GM12874 (cell line): ENCODE measurements at regions not wholly inside any gene's neighbourhood (a gene's known extent, or its start where the extent isn't known, plus 50 kb on each side); places are given as distances from the start of the nearest gene placed in this dataset.

Source experiments
- TF ChIP-seq, protein P1 (sequence below): IDR thresholded peaks from 2 replicates; pipeline ENCODE4 v1.5.1; 2011; ENCODE audit warnings: low read depth, mild to moderate bottlenecking, control low read depth, low read length, moderate library complexity; ENCODE audit not compliant: insufficient read depth

DNA sequence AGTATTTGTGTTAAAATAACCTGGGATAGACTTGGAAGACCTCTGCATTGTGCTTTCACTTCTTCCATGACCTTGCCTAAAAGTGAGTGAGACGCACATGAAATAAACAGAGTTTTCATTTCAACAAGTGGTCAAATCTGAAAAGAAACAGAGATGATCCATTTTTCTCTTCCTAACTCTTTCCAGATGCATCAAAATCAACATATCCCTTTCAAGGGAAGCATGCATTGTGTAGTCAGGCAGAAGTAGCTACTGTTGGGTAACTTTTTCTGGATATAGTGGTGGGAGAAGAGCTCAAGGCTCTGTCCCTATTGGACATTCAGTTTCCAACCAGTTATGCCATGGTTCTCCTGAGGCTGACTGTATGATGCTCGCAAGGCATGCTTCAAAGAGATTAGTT is 233.0 kb upstream of the JAG1 start:
- TF ChIP-seq, protein P1, sequence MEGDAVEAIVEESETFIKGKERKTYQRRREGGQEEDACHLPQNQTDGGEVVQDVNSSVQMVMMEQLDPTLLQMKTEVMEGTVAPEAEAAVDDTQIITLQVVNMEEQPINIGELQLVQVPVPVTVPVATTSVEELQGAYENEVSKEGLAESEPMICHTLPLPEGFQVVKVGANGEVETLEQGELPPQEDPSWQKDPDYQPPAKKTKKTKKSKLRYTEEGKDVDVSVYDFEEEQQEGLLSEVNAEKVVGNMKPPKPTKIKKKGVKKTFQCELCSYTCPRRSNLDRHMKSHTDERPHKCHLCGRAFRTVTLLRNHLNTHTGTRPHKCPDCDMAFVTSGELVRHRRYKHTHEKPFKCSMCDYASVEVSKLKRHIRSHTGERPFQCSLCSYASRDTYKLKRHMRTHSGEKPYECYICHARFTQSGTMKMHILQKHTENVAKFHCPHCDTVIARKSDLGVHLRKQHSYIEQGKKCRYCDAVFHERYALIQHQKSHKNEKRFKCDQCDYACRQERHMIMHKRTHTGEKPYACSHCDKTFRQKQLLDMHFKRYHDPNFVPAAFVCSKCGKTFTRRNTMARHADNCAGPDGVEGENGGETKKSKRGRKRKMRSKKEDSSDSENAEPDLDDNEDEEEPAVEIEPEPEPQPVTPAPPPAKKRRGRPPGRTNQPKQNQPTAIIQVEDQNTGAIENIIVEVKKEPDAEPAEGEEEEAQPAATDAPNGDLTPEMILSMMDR = no peak

DNA sequence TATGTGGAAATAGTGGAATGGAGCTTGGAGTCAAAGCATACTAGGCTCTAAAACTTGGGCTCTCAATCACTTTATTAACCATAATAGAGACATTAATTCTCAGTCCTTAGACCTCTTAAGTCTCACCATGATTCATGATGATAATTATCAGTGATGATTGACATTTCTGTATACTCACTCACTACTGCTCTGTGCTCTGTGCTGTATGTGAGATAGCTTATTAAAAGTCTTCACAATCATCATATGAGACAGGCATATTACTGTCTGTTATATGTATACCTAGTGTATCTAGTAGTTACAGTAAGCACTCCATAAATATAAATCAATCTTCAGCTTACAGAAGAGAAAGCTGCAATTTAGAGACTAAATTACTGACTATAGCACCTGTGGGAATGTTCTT is 236.0 kb upstream of the JAG1 start:
- TF ChIP-seq, protein P1 = no peak

GRCh38 chr20:10910535-10911178 is 236.9 kb upstream of the JAG1 start:
- TF ChIP-seq, protein P1 = no peak

DNA sequence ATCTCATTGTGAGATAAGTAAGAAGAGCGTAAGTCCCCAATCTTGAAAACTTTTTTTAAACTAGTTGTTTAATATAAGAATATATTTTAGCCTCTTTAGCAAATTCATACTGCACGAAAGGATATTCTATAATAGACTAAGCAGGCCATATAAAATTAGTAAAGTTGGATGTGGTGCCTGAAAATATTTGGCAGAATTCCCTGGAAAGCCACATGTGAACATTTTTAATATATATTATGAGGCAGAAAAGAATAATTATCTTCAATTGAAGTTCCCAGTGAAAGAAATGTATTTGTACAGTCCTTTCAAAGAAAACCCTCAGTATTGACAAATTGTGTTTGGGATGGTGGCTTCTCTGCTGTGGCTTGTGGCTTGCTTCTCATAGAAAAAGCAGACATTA is 237.5 kb upstream of the JAG1 start:
- TF ChIP-seq, protein P1 = no peak

- TF ChIP-seq, protein P1 = no peak
Observed at GRCh38 chr20:10915815-10916214, 242.0 kb upstream of the JAG1 start.

DNA sequence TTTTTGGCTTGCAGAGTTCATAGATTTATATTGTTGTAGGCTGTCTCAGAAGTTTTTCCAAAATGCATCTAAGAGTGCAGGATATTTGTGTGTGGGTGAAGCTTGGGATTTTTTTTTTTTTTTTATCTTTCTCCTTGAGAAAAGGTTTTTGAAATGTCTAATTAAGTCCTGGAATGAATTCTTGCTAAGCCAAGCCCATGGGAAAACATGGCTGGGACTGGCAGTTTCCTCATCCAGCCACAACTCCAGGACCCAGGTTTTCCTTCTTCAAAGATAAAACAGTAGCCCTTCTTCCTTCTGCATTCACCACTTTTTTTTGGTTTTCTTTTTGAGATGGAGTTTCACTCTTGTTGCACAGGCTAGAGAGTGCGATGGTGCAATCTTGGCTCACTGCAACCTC is 242.5 kb upstream of the JAG1 start:
- TF ChIP-seq, protein P1 = no peak

DNA sequence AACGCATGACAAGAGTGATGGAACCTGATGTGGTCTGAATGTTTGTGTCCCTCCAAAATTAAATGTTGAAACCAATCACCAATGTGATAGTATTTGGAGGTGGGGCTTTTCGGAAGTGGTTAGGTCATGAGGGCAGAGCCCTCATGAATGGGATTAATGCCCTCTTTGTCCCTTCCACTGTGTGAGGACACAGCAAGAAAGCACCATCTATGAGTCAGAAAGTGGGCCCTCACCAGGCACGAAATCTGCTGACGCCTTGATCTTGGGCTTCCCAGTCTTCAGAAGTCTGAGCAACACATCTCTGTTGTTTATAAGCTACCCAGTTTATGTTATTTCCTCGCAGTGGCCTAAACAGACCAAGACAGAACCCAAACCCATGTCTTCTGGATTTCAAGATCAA is 244.0 kb upstream of the JAG1 start:
- TF ChIP-seq, protein P1 = no peak
